ENCODE measurements at regions not wholly inside any gene's neighbourhood (a gene's known extent, or its start where the extent isn't known, plus 50 kb on each side); places are given as distances from the start of the nearest gene placed in this dataset.

DNA sequence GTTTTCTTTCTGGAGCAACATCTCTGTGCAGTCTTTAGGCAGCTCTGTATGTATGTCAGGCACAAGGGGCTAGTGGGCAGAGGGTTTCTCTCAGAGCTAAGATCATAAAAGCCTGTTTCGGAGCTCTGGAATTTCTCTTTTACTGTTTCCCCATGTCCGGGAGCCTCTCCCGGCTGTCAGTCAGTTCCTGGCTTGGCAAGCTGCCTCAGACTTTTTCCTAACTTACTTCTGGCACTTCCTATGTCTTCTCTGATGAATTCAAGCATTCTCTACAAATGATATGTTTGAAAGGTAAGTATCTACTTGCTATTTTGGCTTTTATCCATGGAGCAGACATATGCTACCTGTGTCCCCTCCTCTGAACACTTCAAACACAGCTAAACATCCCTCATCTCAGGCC lies 129.3 kb upstream of the PGRMC2 start:
- peak; percentile 34 for DNase-seq (ENCODE audit: unreplicated experiment)
- Mint-ChIP-seq H3K27me3 (ENCODE audit: insufficient read depth, unreplicated experiment) (no peaks in the 10 kb centered on the region), H3K36me3 (ENCODE audit: insufficient read depth, unreplicated experiment) (no peaks in the 10 kb centered on the region), H3K9me3 (ENCODE audit: unreplicated experiment) (no peaks in the 10 kb centered on the region), H3K27ac (ENCODE audit: low read depth, unreplicated experiment) (peak overlapping the region; percentile 5), H3K4me1 (ENCODE audit: insufficient read depth, unreplicated experiment) (peaks cover 5% of the 10 kb centered on the region), H3K4me3 (ENCODE audit: unreplicated experiment) (no peak overlapping the region)
- no TSS peak for BruUV-seq (replicated peaks)
- CTCF ChIA-PET: interaction anchor here (0.9 to 1.7 kb wide), 4 partner anchors 9 to 225 kb away, joined by 3 to 7 read pairs (median 4); no protein-coding TSS in a partner anchor
- TF ChIP-seq, protein P1, sequence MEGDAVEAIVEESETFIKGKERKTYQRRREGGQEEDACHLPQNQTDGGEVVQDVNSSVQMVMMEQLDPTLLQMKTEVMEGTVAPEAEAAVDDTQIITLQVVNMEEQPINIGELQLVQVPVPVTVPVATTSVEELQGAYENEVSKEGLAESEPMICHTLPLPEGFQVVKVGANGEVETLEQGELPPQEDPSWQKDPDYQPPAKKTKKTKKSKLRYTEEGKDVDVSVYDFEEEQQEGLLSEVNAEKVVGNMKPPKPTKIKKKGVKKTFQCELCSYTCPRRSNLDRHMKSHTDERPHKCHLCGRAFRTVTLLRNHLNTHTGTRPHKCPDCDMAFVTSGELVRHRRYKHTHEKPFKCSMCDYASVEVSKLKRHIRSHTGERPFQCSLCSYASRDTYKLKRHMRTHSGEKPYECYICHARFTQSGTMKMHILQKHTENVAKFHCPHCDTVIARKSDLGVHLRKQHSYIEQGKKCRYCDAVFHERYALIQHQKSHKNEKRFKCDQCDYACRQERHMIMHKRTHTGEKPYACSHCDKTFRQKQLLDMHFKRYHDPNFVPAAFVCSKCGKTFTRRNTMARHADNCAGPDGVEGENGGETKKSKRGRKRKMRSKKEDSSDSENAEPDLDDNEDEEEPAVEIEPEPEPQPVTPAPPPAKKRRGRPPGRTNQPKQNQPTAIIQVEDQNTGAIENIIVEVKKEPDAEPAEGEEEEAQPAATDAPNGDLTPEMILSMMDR (IDR thresholded peaks at IDR 0.05; ENCODE audit: unreplicated experiment): no peak
- POLR2A ChIA-PET: interaction anchor here (0.6 to 1.7 kb wide), 4 partner anchors 11 to 31 kb away, joined by 3 to 5 read pairs (median 4); no protein-coding TSS in a partner anchor
- intact Hi-C loops (cut with micrococcal nuclease): no loop called here

DNA sequence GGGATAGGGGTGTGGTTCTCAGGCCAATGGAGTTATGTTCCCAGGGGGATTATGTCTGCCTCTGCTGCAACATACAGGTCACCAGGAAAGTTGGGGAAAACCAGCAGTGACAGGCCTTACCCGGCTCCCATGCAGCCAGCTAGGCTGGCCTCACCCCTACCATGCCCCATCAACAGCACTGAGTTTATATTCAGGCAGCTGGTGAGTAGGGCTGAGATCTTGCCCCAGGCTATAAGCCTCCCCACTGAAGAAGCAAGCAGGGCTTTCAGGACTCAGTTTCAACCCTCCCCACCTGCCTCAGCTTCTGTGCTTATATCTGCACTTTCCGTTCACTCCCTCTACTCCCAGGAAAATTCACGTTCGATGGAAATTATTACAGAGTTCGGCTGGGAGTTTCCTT lies 122.4 kb upstream of the PGRMC2 start:
- CTCF ChIA-PET: interaction anchor here (0.6 to 0.7 kb wide), 2 partner anchors 22 to 218 kb away, joined by 3 read pairs; no protein-coding TSS in a partner anchor
- BruUV-seq (replicated peaks): no TSS peak

DNA sequence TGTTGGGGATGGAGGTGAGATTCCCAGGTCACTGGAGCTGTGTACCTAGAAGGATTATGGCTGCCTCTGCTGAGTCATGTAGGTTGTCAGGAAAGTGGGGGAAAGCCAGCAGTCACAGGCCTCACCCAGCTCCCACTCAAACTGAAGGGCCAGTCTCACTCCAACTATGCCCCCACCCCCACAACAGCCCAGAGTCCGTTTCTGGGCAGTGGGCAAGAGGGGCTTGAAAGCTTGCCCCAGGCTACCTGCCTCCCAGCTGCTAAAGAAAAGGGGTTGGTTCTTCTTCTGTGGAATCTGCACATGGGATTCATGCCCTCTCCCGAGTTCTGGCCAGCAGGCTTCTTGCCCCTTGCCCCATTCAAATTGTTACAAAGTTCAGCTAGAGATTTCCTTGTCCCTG lies 116.0 kb upstream of the PGRMC2 start:
- BruUV-seq (replicated peaks): no TSS peak
- POLR2A ChIA-PET: no interaction called here
- H3K9me3 Mint-ChIP-seq (ENCODE audit: unreplicated experiment): peaks cover 17% of the 10 kb centered on the region
- H3K27ac Mint-ChIP-seq (ENCODE audit: low read depth, unreplicated experiment): no peak overlapping the region
- intact Hi-C loops (cut with micrococcal nuclease): no loop called here
- no peaks in the 10 kb centered on the region for H3K27me3 Mint-ChIP-seq (ENCODE audit: insufficient read depth, unreplicated experiment)
- no peak for DNase-seq (ENCODE audit: unreplicated experiment)
- H3K4me1 Mint-ChIP-seq (ENCODE audit: insufficient read depth, unreplicated experiment): no peaks in the 10 kb centered on the region
- CTCF ChIA-PET: interaction anchor here (0.7 kb wide), 1 partner anchor 192 kb away, joined by 3 read pairs; no protein-coding TSS in a partner anchor
- TF ChIP-seq, protein P1 (IDR thresholded peaks at IDR 0.05; ENCODE audit: unreplicated experiment): no peak
- no peaks in the 10 kb centered on the region for H3K36me3 Mint-ChIP-seq (ENCODE audit: insufficient read depth, unreplicated experiment)
- H3K4me3 Mint-ChIP-seq (ENCODE audit: unreplicated experiment): no peak overlapping the region

More for the DNA sequence above, 122.4 kb upstream of the PGRMC2 start:
- no peak for DNase-seq (ENCODE audit: unreplicated experiment)
- H3K4me3 Mint-ChIP-seq (ENCODE audit: unreplicated experiment): no peak overlapping the region
- no peak overlapping the region for H3K27ac Mint-ChIP-seq (ENCODE audit: low read depth, unreplicated experiment)
- H3K4me1 Mint-ChIP-seq (ENCODE audit: insufficient read depth, unreplicated experiment): no peaks in the 10 kb centered on the region
- H3K36me3 Mint-ChIP-seq (ENCODE audit: insufficient read depth, unreplicated experiment): no peaks in the 10 kb centered on the region
- H3K27me3 Mint-ChIP-seq (ENCODE audit: insufficient read depth, unreplicated experiment): no peaks in the 10 kb centered on the region
- POLR2A ChIA-PET: interaction anchor here (1.0 kb wide), 1 partner anchor 17 kb away, joined by 4 read pairs; no protein-coding TSS in a partner anchor
- TF ChIP-seq, protein P1 (IDR thresholded peaks at IDR 0.05; ENCODE audit: unreplicated experiment): no peak
- peaks cover 10% of the 10 kb centered on the region for H3K9me3 Mint-ChIP-seq (ENCODE audit: unreplicated experiment)
- intact Hi-C loops (cut with micrococcal nuclease): no loop called here

DNA sequence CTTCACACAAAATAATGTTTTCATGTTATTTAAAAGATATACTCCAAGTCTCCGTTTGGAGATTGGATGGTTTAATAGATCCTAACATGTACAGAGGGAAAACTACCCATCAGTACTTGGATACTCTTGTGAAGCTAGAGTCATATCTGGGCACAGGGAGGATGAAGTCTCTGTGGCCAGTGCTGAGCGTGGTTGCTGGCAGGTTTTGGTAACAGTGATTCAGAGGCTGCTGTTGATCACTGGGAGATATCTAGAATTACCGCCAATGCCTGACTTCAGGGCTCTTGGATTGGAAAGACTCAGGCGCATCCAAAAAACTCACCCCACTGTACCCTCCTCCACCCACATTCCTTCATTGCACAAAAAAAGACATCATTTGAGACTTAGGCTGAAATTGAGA lies 107.2 kb upstream of the PGRMC2 start:
- no peak overlapping the region for H3K27ac Mint-ChIP-seq (ENCODE audit: low read depth, unreplicated experiment)
- DNase-seq (ENCODE audit: unreplicated experiment): no peak
- ChIA-PET POLR2A (interaction anchor here (1.2 to 2.3 kb wide), 2 partner anchors 108 to 228 kb away, joined by 3 to 21 read pairs; partner anchors contain the start of gene PGRMC2), CTCF (interaction anchor here (0.8 to 1.1 kb wide), 2 partner anchors 33 to 444 kb away, joined by 6 read pairs; no protein-coding TSS in a partner anchor)
- no peaks in the 10 kb centered on the region for H3K36me3 Mint-ChIP-seq (ENCODE audit: insufficient read depth, unreplicated experiment)
- H3K4me3 Mint-ChIP-seq (ENCODE audit: unreplicated experiment): no peak overlapping the region
- intact Hi-C loops (cut with micrococcal nuclease): no loop called here
- H3K27me3 Mint-ChIP-seq (ENCODE audit: insufficient read depth, unreplicated experiment): no peaks in the 10 kb centered on the region
- no peaks in the 10 kb centered on the region for H3K9me3 Mint-ChIP-seq (ENCODE audit: unreplicated experiment)
- TF ChIP-seq, protein P1 (IDR thresholded peaks at IDR 0.05; ENCODE audit: unreplicated experiment): no peak
- BruUV-seq (replicated peaks): no TSS peak
- peaks cover 19% of the 10 kb centered on the region for H3K4me1 Mint-ChIP-seq (ENCODE audit: insufficient read depth, unreplicated experiment)

Data from MCF 10A (cell line).